GM12865 (cell line): ENCODE measurements at regions not wholly inside any gene's neighbourhood (a gene's known extent, or its start where the extent isn't known, plus 50 kb on each side); places are given as distances from the start of the nearest gene placed in this dataset.

Experiments used
- DNase-seq: peaks from one replicate; pipeline ENCODE4 v3.0.0; 2010; ENCODE audit warnings: low read depth
- H3K4me3 ChIP-seq: 2 replicates; pipeline ENCODE4 v1.5.1; 2011; ENCODE audit warnings: mild to moderate bottlenecking, low read depth, low read length, control low read depth
- TF ChIP-seq, protein P1 (sequence below): IDR thresholded peaks from 2 replicates; pipeline ENCODE4 v1.5.1; 2011; ENCODE audit warnings: low read length, control low read depth, low read depth, inconsistent platforms; ENCODE audit not compliant: insufficient read depth; ENCODE audit errors: missing control alignments

GRCh38 chr4:100778431-100778830, 260.6 kb upstream of the EMCN start:
- no peak for DNase-seq
- no peak overlapping the region for H3K4me3 ChIP-seq
- TF ChIP-seq, protein P1, sequence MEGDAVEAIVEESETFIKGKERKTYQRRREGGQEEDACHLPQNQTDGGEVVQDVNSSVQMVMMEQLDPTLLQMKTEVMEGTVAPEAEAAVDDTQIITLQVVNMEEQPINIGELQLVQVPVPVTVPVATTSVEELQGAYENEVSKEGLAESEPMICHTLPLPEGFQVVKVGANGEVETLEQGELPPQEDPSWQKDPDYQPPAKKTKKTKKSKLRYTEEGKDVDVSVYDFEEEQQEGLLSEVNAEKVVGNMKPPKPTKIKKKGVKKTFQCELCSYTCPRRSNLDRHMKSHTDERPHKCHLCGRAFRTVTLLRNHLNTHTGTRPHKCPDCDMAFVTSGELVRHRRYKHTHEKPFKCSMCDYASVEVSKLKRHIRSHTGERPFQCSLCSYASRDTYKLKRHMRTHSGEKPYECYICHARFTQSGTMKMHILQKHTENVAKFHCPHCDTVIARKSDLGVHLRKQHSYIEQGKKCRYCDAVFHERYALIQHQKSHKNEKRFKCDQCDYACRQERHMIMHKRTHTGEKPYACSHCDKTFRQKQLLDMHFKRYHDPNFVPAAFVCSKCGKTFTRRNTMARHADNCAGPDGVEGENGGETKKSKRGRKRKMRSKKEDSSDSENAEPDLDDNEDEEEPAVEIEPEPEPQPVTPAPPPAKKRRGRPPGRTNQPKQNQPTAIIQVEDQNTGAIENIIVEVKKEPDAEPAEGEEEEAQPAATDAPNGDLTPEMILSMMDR = no peak

DNA sequence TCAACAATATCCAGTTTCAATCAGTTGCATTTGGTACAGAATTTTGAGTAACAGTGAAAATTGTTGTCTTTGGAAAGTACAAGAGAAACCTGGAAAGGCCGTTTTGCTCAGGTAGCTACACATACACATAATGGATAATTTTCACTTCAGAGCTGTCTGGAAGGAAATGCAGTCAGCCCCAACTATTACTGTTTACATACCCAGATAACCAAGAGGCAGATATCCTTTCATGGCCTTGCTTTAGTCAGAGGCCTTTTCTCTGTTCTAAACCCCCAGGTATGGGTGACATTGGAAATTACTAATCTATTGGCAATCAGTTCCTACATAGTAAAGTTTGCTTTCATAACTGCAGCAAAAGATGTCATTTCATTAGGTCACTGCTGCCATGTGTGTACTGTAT, 244.9 kb upstream of the EMCN start:
- no peak for DNase-seq
- TF ChIP-seq, protein P1 = no peak
- no peak overlapping the region for H3K4me3 ChIP-seq

- TF ChIP-seq, protein P1 = no peak
- H3K4me3 ChIP-seq = no peak overlapping the region
- no peak for DNase-seq
Observed at GRCh38 chr4:100754751-100755150, 236.9 kb upstream of the EMCN start.

DNA sequence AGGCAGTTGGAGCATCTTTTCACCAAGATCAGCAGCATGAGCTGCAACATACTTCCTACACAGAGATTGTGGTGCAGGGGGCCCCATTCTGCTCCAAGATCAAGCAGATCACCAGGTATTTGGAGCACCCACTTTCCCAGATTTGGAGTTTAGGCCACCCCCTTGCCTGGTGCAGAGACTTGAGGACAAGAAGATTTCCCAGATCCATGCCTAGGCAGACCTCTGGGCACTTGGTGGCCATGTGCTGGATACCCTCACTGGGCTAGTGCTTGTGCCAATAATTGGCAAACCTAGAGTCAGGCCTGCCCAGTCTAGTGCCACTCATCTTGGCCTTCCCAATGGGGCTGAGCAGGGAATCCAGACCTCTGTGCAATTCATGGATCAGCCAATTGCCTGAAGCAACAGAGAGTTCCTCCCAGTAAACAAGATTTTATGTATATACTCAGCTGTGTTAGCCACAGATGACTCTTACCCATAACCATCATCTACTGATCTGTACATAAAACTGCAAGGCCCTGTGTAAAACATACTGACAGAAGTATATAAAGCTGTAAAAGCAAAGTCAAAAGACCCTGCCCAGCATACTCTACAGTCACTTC, 228.4 kb upstream of the EMCN start:
- no peak for DNase-seq
- TF ChIP-seq, protein P1 = no peak
- no peak overlapping the region for H3K4me3 ChIP-seq

- no peak overlapping the region for H3K4me3 ChIP-seq
- peak; percentile 57 for DNase-seq
- TF ChIP-seq, protein P1 = peak; percentile 26
Observed at GRCh38 chr4:100742045-100742444, 224.2 kb upstream of the EMCN start.

DNA sequence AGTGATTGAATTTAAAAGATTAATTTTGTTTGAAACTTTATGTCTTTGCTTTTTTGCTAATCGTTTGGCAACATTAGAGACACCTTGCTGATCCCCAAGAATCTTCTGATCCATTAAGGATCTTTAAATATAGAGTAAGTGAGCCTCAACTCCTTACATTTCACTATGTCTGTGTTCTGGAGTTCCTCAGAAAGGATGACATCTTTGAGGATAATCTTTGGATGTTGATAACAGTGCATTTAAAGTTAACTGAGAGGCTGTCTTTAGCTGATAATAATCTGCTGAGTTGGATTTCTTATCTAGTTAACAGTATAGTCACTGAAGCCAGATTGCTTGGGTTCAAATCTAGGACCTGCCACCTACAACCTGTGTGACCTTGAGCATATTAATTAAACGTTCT, 221.6 kb upstream of the EMCN start:
- TF ChIP-seq, protein P1 = no peak
- no peak for DNase-seq

More for the DNA sequence above, 221.6 kb upstream of the EMCN start:
- H3K4me3 ChIP-seq = no peak overlapping the region
